ENCODE measurements at regions not wholly inside any gene's neighbourhood (a gene's known extent, or its start where the extent isn't known, plus 50 kb on each side); places are given as distances from the start of the nearest gene placed in this dataset.
"Not testable (repeated sequence)": the region's sequence is repeated elsewhere in the genome, so short reads cannot be mapped to it uniquely, and the experiment has no call there.

DNA sequence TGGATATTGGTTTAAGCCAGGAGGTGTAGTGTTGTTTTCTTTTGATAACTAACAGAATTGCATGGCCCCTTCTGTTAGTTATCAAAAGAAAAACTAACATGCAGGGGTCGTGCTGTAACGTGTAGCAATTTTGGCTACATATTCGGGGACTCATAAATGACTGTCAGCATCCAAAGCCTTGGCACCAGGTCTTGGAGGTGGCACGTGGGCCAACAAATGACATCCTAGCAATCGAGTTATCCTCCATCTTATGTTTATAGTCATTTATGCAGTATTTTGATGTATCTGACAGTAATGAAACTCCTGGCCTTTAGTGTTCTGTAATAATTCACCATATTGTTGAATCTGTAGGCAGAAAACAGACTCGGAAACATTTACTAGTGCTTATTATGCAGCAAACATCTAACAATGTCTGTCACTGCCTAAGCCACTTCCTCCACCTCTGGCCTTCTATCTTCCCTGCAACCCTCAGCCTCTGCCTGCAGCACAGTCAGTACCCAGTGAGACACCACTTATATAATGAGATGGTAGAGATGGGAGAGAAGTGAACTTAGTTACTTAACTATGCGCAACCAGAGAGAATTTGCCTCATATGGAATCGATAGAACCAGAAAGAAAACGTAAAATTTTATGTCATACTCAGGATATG, 184.6 kb downstream of the AEBP2 start:
- in situ Hi-C loops (cut with MboI; ENCODE audit: low sequenced_read_pairs, unreplicated experiment) = no loop called here
- DNase-seq (ENCODE audit: low spot score) = no peak
- no peak for TF ChIP-seq CTCF (IDR thresholded peaks at IDR 0.05; ENCODE audit: borderline replicate concordance, control extremely low read depth, extremely low read depth, insufficient read depth, missing control alignments)

GRCh38 chr12:19624491-19624890, 185.2 kb downstream of the AEBP2 start:
- no peak for DNase-seq (ENCODE audit: low spot score)
- in situ Hi-C loops (cut with MboI; ENCODE audit: low sequenced_read_pairs, unreplicated experiment) = no loop called here

GRCh38 chr12:19625551-19625950, 186.3 kb downstream of the AEBP2 start:
- DNase-seq (ENCODE audit: low spot score); in situ Hi-C loops (cut with MboI; ENCODE audit: low sequenced_read_pairs, unreplicated experiment): not testable (repeated sequence)

More at GRCh38 chr12:19624491-19624890, 185.2 kb downstream of the AEBP2 start:
- TF ChIP-seq CTCF (IDR thresholded peaks at IDR 0.05; ENCODE audit: borderline replicate concordance, control extremely low read depth, extremely low read depth, insufficient read depth, missing control alignments) = no peak

GRCh38 chr12:19627719-19628118, 188.4 kb downstream of the AEBP2 start:
- no peak for DNase-seq (ENCODE audit: low spot score)
- TF ChIP-seq CTCF (IDR thresholded peaks at IDR 0.05; ENCODE audit: borderline replicate concordance, control extremely low read depth, extremely low read depth, insufficient read depth, missing control alignments) = no peak
- in situ Hi-C loops (cut with MboI; ENCODE audit: low sequenced_read_pairs, unreplicated experiment) = no loop called here

- in situ Hi-C loops (cut with MboI; ENCODE audit: low sequenced_read_pairs, unreplicated experiment) = no loop called here
These were observed 191.2 kb downstream of the AEBP2 start for GRCh38 chr12:19630536-19630935.

GRCh38 chr12:19633194-19633593, 193.9 kb downstream of the AEBP2 start:
- no peak for TF ChIP-seq CTCF (IDR thresholded peaks at IDR 0.05; ENCODE audit: borderline replicate concordance, control extremely low read depth, extremely low read depth, insufficient read depth, missing control alignments)
- in situ Hi-C loops (cut with MboI; ENCODE audit: low sequenced_read_pairs, unreplicated experiment) = no loop called here
- DNase-seq (ENCODE audit: low spot score) = no peak

More at GRCh38 chr12:19630536-19630935, 191.2 kb downstream of the AEBP2 start:
- no peak for DNase-seq (ENCODE audit: low spot score)
- no peak for TF ChIP-seq CTCF (IDR thresholded peaks at IDR 0.05; ENCODE audit: borderline replicate concordance, control extremely low read depth, extremely low read depth, insufficient read depth, missing control alignments)

DNA sequence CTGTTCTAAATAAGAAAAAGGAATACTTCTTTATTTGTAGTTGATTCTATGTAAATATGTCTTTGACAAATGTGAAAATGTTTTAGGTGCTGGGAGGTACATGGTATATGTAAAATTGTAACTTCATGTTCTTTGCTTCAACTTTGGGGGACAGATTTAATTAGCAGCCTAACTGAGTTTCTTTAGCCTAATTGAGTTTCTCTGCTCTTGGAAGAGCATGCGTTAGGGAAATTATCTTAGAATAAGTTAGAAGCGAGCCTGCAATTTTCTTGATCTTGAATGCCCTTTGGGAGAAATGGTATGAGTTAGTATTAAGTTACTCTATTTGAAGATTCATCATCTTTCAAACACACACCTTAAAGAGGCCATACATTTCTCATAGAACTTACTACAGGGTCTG, 194.3 kb downstream of the AEBP2 start:
- no peak for DNase-seq (ENCODE audit: low spot score)
- in situ Hi-C loops (cut with MboI; ENCODE audit: low sequenced_read_pairs, unreplicated experiment) = no loop called here
- no peak for TF ChIP-seq CTCF (IDR thresholded peaks at IDR 0.05; ENCODE audit: borderline replicate concordance, control extremely low read depth, extremely low read depth, insufficient read depth, missing control alignments)
